ENCODE measurements at regions not wholly inside any gene's neighbourhood (a gene's known extent, or its start where the extent isn't known, plus 50 kb on each side); places are given as distances from the start of the nearest gene placed in this dataset.
A peak's percentile ranks its signal among the peaks of the same experiment; 100 is the strongest.

DNA sequence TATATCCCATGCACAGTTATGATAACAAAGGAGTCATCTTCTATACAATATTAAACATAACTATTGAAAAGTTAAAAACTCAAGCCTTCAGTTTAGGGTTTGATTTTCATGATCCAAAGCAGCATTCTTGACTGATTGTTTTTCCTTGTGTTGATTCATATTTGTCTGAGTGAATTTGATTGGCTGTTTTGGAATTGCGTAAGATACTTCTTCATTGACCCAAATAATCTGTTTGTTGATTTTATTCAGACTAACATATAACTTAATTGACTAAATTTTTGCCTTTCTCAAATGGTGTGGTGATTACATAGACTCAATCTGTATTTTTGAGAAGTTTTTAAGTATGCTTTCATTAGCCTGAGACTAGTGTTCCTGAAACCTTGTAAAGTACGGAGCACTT is 305.7 kb upstream of the TNP1 start:
- DNase-seq (ENCODE audit: low read depth in 2 of 2): no peak

DNA sequence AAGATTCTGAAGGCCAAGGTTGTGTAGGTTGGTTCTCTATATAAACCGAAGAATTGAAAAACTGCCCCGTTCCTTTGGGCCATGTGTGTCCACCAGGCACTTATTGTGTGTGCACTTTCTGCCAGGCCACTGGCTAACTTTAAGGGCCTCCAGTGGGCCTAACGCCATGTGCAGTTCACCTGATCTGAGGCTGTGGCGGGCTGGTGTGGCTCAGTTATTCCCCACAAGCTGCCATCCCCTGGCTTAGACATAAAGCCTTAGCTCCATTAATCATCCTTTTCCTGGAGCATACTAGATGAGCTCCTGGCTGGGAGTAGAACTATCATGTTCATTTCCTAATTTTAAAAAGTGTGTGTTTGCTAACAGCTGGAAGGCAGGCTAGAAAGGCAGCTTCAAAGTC is 304.1 kb upstream of the TNP1 start:
- DNase-seq (ENCODE audit: low read depth in 2 of 2): no peak

DNA sequence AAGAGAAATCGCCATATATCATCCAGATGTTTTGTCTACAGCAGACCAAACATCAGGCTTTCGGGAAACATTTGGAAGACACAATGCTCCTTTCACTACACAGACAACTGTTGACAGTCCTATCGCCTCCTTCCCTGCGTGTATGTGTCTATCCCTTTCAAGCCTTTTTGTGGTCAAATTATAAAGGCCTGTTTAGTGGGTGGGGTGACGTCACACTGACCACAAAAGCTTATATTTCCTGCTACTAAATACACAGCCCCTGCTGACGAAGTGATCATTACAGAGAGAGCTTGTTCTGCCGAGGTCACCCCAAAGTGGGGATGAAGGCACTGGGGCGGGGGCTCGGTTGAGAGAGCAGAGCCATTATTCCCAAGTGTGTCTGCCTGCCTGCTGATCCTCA is 302.7 kb upstream of the TNP1 start:
- DNase-seq (ENCODE audit: low read depth in 2 of 2): peak; percentile 79

DNA sequence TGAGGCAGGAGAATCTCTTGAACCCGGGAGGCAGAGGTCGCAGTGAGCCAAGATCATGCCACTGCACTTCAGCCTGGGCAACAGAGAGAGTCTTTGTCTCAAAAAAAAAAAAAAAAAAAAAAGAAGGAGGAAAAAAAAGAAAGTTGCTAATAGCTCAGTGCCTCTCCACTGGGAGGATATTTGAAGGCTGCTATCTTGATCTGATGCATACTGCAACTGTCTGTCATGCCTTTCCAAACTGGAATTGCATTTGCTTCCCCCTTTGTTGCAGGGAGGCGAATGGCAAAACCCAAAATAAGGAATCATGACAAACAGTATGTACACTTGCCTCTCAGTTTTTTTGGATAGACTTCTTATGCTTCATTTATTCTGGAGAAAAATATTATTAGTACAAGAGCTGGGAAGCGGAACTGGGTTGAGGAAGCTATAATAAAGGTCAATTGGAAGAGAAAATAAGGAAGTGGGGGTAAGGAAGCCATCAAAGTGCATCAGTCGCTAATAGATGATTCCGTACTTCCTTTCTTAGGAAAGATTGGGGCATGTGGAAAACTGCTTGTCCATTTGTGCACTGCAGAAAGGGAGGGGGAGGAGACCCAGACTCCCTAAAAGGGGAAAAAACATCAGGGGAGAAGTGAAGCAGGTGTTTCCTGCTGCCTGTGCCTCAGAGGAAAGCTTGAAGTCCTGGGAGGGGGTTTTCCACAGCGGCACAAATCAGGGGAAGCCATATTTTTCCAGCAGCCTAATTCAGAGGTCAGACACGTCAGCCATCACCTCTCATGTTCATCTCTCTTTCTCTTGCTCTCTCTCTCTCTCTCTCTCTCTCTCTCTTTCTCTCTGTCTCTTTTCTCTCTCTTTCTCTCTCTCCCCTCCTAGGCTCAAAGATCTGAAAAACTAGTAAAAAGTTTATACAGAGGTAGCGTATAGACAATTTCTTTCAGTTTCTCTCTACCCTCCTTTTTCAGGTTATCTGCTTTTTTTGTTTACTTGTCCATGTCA is 301.4 kb upstream of the TNP1 start:
- no peak for DNase-seq (ENCODE audit: low read depth in 2 of 2)

DNA sequence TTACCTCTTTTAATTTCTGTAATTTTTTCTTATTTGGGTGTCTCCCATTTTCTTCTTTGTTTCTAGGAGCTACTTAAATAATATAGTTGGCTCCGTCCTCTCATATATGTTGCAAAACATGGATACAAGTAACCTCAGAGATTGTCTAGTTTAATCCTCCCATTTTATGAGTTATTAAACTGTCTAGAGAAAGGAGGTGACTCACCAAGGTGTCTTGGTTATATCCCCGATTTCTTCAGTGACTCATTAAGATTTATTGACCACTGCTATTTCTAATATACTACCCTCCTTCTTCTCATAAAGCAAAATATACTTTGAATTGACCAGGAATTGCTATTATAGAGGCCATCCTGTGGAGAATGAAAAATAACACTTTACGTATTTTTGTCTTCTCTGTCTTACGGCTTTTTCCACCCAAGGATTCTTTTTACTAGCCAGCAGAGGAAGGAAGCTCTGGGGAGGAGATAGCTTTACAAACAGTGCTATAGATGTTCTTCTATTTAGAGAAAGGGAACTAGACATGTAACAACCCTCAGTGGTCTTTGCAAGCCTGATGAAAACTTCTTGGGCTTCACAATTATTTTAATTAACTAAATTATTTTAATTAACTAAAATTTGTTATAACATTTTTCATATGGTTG is 300.4 kb upstream of the TNP1 start:
- peak in 1 of 2 experiments; percentile 36 for DNase-seq (ENCODE audit: low read depth in 2 of 2)

DNA sequence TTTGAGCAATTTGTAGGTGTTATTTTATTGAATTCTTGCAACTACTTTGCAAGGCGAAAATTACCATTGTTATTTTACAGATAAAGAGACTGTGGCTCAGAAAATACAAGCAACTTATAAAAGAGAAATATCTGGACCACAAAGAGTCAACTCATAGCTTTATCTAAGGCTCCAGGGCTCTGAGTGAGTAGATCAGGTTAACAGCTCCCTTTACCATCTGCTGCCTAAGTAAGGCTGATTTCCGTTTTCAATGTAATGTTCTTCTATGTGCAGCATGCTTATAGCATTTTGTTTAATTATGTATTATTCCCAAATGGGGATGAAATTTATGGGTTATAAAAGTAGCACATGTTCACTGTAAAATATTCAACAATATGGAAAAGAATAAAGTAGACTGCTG is 299.1 kb upstream of the TNP1 start:
- no peak for DNase-seq (ENCODE audit: low read depth in 2 of 2)

DNA sequence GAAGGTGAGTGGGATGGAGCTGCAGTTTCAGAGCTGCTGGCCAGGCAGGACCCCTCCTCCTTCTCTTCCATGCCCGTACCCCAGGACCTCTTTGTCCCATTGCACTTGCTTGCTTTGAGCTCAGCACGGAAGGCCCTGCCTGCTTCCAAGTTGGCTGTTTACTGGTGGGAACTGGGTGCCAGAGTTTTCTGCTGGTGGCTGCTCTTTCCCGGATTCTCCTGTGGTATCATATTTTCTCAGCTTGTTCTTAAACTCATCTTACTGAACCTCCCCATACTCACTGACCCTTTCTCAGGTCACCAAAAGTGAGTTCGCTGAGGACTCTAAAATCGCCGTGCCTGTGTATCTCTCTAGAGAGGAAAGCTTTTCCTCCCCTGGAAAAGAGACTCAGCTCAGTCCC is 297.7 kb upstream of the TNP1 start:
- no peak for DNase-seq (ENCODE audit: low read depth in 2 of 2)

DNA sequence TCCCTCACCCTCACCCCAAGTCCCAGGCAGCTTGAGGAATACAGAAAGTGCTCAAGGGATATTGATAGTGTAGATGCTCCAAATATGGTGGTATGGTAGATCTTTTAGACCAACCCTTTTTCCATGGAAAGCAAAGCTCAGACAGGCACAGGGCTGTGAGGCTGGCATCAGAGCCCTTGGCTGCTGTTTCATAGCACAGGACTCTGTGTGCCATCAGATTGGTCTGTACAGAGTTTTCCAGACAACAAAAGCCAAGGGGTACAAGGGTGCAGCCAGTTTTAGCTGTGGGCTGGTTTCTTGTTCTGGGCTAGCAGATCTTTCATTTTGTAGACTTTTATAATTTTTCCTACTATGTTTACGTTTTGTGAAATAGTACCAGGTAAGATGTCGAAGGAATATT is 296.9 kb upstream of the TNP1 start:
- DNase-seq (ENCODE audit: low read depth in 2 of 2): no peak

DNA sequence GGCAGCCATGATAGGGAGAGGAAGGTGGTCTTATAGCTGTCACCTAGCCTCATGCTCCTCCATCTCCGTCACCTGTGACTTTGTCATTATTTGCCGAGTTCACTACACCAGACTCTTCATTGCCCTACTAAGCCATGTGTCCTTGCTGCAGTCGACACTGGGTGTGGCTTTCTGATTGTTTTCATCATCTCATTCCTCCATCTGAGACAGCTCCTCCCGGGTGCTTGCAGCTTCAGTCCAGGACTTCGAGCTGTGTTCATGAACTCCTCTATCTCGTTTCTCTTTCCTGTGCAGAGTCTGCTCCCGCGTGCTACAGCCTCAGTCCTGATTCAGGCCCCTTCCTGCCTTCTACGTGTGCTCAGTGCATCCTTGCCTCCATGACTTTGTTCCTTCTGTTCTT is 295.1 kb upstream of the TNP1 start:
- no peak for DNase-seq (ENCODE audit: low read depth in 2 of 2)

DNA sequence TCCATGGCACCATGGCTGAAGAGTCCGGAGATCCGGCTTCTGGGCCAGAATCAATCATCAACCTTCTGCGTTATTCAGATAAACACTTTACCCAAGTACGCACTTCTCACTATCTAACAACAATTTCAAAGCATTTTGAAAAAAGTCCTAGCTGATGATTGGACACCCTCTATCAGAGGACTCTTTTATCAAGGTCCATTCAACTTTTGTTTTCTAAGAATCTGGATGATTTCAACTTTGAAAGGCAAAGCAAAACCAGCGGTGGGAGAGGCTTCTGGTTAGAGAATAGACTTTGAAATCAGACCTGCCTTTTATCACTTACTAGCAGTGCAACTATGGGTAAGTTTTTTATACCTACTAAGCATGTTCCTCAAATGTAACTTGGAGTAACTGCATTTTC is 293.6 kb upstream of the TNP1 start:
- DNase-seq (ENCODE audit: low read depth in 2 of 2): no peak

DNA sequence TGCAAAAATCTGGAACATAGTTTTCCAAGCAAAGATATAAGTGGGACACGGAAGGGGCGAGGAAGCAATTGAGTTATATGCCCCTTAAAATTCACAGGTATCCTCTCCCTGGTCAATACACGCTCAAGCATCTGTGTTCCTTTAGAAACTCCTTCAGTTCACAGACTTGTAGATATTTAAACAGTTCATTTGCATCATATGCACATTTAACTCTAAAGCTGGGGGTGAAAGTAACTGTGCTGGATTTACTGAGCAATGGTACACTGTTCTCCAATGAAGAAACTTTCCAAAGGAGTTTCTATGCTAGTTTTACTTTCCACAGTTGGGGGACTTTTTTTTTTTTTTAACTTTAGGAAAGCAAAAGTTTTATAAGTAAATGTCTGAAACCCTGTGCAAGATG is 293.0 kb upstream of the TNP1 start:
- DNase-seq (ENCODE audit: low read depth in 2 of 2): no peak

DNA sequence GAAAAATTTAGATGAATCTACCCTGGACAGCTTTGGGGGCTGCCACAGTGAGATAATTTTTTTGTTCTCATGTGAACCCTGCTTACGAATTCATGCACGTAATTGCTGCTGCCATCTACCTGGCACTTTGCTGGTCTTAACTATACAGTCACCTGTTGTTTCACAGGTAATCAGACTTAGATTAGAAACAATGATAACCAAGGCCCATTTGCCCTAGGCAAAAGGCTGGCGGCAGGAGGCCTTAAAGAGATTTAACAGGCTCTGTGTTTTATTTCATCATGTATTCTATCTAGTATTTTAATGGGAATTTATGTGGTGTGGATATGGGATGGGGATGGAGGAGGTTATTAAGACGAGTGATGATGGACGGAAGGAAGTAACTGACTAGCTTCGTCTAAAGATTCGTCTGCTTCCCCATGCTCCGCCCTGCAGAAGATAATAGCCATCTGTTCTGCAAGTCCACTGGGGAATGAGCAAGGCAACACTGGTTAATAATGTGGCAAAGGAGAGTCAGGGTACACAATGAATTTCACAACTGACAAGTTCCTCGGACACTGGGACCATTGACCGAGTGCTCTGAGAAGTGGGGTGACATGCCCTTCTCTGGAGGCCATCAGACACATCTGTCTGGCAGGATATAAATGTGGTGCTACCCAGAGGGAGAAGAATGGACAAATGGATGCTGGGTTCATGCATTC is 291.8 kb upstream of the TNP1 start:
- DNase-seq (ENCODE audit: low read depth in 2 of 2): no peak

DNA sequence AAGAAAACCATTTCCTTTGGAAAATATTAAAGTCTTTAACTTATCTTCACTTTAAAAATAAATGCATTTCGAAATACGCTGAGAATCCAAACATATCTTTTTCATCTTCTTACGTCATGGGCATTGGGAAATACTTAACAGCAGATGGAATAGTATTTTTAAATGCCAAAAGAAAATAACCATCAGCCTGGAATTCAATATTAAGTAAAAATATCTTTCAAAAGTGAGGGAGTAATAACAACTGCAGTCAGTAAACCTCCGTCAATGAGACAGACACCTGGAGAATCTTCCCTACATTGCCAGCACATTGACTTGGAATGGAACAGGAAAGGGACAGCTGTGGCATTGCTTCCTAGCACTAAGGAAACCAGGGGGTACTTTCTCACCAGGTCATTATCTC is 290.4 kb upstream of the TNP1 start:
- peak in 1 of 2 experiments; percentile 27 for DNase-seq (ENCODE audit: low read depth in 2 of 2)

DNA sequence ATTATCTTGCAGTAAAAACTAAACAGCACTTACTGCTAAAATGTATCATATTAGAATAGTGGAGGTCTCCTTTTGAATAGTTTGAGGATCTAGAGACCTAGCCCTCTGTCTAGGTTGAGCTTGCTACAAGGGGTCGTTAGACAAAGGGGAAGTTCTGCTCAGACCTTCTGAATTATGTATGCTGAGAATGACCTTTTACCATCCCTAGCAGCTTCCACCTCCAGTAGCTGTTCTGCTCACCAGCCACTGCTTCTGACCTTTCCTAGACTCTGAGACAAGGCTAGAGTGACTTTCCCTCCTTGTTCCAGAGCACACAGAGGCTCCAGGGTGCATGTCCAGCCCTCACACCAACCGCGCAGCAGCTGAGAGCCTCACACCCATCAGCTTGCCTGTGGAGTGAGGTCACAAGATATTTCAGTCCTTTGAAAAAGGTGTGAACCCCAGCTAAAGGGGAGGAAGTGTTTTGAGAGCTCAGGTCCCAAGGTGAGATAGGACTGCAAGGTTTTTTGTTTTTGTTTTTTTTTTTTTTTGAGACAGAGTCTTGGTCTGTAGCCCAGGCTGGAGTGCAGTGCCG is 289.3 kb upstream of the TNP1 start:
- no peak for DNase-seq (ENCODE audit: low read depth in 2 of 2)

DNA sequence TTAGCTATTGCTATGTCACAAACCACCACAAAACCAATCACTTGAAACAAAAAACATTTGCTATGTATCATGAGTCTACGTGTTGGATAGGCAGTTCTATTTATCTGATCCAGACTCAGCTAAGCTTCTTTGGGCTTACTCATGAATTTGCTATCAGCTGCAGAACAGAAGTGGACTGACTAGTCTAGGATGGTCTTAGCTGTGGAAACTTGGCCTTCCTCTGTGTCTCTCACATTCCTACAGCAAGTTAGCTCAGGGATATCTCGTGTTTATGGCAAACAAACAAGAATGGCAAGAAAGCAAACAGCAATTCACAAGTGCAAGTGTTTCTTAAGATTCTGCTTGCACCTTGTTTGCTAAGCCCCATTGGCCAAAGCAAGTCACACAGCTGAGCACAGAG is 288.0 kb upstream of the TNP1 start:
- DNase-seq (ENCODE audit: low read depth in 2 of 2): no peak

DNA sequence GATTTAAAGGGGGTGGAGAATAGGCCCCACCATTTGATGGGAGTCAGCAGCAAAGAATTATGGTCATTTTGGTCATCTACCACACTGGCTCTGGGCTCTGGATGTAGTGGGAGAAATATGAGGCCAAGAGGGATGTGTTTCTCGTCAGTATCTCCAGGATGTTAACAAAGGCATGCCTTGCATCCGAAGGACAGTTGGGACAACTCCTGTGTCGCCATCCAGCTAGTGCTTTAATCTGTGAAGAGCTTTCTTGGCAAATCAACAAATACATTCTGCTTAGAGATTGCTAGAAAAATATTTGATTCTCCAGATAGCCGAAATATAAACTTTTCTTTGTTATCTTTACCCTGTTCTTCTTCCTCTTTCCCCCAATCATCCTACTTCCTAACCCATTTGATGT is 287.1 kb upstream of the TNP1 start:
- no peak for DNase-seq (ENCODE audit: low read depth in 2 of 2)

DNA sequence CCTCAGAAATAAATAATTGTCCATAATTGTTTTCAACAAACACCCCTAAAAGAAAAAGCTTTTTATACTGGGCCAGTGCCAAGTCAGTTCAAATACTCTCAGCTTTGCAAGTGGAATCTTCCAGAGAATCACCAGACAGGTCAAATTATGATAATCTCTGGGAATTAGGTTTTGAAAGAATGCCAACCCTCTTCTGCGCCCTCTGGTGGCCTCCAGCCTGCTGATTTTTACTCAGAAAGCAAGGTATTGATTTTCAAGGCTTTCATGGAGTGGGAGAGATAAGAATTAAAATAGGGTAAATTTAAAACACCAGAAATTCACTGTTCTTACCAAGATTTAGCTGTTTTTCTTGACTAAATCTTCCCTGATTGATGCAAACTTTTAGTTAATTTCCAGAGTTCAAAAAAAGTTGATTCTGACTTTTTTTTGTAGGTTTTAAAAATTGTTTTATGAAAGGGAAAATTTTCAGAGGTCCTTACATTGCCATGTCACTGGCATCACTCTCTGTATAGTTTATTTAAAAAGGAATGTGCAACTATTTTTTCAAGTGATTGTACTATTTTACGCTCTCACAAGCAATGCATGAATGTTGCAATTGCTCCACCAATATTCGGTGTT is 282.9 kb upstream of the TNP1 start:
- DNase-seq (ENCODE audit: low read depth in 2 of 2): no peak

DNA sequence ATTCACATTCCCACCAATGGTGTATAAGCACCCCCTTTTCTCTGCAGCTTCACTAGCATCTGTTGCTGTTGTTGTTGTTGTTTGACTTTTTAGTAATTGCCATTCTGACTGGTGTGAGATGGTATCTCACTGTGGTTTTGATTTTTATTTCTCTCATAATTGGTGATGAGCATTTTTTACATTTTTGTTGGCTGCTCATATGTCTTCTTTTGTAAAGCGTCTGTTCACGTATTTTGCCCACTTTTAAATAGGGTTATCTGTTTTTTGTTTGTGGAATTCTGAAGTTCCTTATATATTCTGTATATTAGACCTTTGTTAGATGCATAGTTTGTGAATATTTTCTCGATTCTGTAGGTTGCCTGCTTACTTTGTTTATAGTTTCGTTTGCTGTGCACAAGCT is 278.4 kb upstream of the TNP1 start:
- DNase-seq (ENCODE audit: low read depth in 2 of 2): no peak

DNA sequence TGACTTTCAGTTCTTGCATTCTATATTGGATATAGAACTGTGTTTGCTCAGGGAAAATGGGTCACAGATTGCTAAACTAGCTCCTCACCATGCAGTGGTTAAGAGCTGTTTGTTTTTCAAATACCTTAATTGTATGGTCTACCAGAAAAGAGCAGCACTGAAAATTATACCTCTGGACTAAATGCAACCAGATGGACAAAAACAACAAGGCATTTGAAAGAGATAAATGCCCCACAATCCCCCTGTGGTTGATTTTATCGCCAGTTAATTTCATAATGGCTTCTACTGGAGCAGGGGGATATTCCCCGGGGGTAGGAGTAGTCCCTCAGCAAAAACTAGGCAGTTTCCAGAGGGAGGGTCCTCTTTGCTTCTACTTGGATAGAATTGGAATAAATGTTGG is 267.9 kb upstream of the TNP1 start:
- no peak for DNase-seq (ENCODE audit: low read depth in 2 of 2)

DNA sequence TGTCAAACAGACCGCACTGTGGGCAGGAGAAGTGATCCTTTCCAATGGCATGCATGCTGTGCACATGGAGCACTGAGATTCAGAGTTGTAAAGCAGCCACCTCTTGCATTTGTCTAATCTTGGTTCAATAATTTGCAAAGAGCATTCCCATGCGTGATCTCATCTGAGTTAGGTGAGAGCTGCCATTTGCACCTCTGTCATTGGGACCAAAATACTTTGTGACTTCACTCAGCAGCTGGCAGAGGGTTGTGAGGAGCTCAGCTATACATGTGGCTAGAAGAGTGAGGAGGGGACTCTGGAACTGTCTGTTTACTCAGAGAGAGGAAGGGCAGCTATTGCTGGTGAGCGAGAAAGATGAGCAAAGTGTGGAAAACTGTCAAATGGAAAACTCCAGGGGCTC is 265.1 kb upstream of the TNP1 start:
- DNase-seq (ENCODE audit: low read depth in 2 of 2): no peak

DNA sequence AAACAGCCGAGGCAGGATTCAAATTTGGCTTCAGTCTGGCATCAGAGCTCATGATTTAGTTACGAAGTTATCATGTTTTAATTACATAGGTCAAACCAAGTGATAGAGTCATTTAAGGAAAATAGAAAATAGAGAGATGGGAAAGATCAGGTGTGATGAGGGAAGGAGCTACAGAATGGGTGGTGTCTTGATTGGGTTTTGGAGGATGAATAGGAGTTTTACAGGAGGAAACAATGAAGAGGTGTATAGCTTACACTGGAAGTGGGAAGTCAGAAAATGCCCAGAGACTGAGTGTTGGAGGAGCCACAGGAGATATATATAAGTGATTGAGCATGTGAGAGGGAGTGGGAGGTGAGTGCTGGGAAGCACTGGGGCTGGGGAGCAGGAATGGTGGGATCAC is 264.2 kb upstream of the TNP1 start:
- DNase-seq (ENCODE audit: low read depth in 2 of 2): no peak

DNA sequence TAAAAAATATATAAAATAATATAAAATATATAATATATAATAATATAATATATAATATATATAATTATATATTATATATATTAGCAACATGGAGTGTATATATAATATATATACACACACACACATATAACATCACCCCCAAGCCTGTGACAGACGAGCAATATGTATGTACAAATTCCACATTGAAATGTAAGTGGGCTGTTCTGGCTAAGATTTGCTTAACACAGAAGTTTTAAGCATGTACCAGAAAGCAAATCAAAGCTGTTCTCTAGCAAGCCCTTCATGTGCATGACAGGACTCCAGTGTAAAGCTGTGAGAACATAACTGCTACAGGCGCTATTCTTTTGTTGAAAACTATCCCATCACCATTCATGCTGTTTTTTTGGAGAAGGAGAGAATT is 261.7 kb upstream of the TNP1 start:
- DNase-seq (ENCODE audit: low read depth in 2 of 2): no peak

Measured in fibroblast of skin of left biceps (primary cell).